Keratinocyte (primary cell): ENCODE measurements at regions not wholly inside any gene's neighbourhood (a gene's known extent, or its start where the extent isn't known, plus 50 kb on each side); places are given as distances from the start of the nearest gene placed in this dataset.

ENCODE experiments used
- DNase-seq: peaks from one replicate; pipeline ENCODE4 v3.0.0-alpha.2; 2011; ENCODE audit warnings: low read depth, missing footprints, low spot score
- FAIRE-seq: peaks from 2 replicates; lab custom pipeline; 2011; peaks lifted over from hg19 to GRCh38; lab: Jason Lieb, UNC
- H2AFZ ChIP-seq: 2 replicates; pipeline ENCODE4 v1.6.0; 2012; ENCODE audit warnings: low read length, control low read depth, inconsistent platforms; ENCODE audit not compliant: control insufficient read depth
- H3K27ac ChIP-seq: 2 replicates; pipeline ENCODE4 v1.5.1; 2011; ENCODE audit warnings: low read length; ENCODE audit not compliant: control insufficient read depth, insufficient read depth
- H3K27me3 ChIP-seq: 3 replicates; pipeline ENCODE4 v1.6.0; 2011; ENCODE audit warnings: low read length; ENCODE audit not compliant: control insufficient read depth, insufficient read depth; ENCODE audit errors: extremely low read depth
- H3K36me3 ChIP-seq, 2 experiments: 2 replicates in 1 of 2; 3 replicates in 1 of 2; pipeline ENCODE4 v1.5.1; 2011; ENCODE audit warnings: low read length in 2 of 2, mild to moderate bottlenecking in 1 of 2; ENCODE audit not compliant: control insufficient read depth in 2 of 2, insufficient read depth in 2 of 2; ENCODE audit errors: extremely low read depth in 1 of 2
- H3K4me1 ChIP-seq: 3 replicates; pipeline ENCODE4 v1.5.1; 2011; ENCODE audit warnings: low read length; ENCODE audit not compliant: control insufficient read depth, insufficient read depth; ENCODE audit errors: extremely low read depth
- H3K4me2 ChIP-seq: 3 replicates; pipeline ENCODE4 v1.6.0; 2011; ENCODE audit warnings: low read depth, low read length; ENCODE audit not compliant: control insufficient read depth, insufficient read depth; ENCODE audit errors: extremely low read depth
- H3K4me3 ChIP-seq, 3 experiments: fragments of 200-600 bp in 1 of 3; sonication (generic) in 1 of 3; 2 replicates in 2 of 3; 3 replicates in 1 of 3; pipeline ENCODE4 v1.5.1; 2011 to 2016; ENCODE audit warnings: low read length in 3 of 3, mild to moderate bottlenecking in 3 of 3, control low read depth in 2 of 3, inconsistent platforms in 1 of 3, low read depth in 1 of 3, mixed read lengths in 1 of 3, mixed run types in 1 of 3, moderate library complexity in 1 of 3; ENCODE audit not compliant: control insufficient read depth in 2 of 3, insufficient read depth in 2 of 3; ENCODE audit errors: extremely low read depth in 1 of 3
- H3K79me2 ChIP-seq: 2 replicates; pipeline ENCODE4 v1.6.0; 2012; ENCODE audit warnings: low read length; ENCODE audit not compliant: control insufficient read depth, insufficient read depth
- H3K9ac ChIP-seq: 3 replicates; pipeline ENCODE4 v1.6.0; 2011; ENCODE audit warnings: low read length; ENCODE audit not compliant: control insufficient read depth, insufficient read depth; ENCODE audit errors: extremely low read depth
- H3K9me1 ChIP-seq: 3 replicates; pipeline ENCODE4 v1.6.0; 2011; ENCODE audit warnings: low read length; ENCODE audit not compliant: control insufficient read depth, insufficient read depth; ENCODE audit errors: extremely low read depth
- H3K9me3 ChIP-seq: 2 replicates; pipeline ENCODE4 v1.5.1; 2012; ENCODE audit warnings: low read depth, low read length; ENCODE audit not compliant: control insufficient read depth
- H4K20me1 ChIP-seq: 3 replicates; pipeline ENCODE4 v1.6.0; 2011; ENCODE audit warnings: low read length; ENCODE audit not compliant: control insufficient read depth, insufficient read depth; ENCODE audit errors: extremely low read depth
- CTCF ChIP-seq, 3 experiments: IDR thresholded peaks in 1 of 3; conservative IDR thresholded peaks in 1 of 3; optimal IDR thresholded peaks in 1 of 3; 2 replicates in 2 of 3; 3 replicates in 1 of 3; pipeline versions ENCODE3 to v1.5.1; 2011; ENCODE audit warnings: low read length in 3 of 3, mild to moderate bottlenecking in 3 of 3, moderate library complexity in 2 of 3, control low read depth in 1 of 3, inconsistent platforms in 1 of 3; ENCODE audit not compliant: insufficient read depth in 2 of 3; ENCODE audit errors: extremely low read depth in 1 of 3
- EZH2 ChIP-seq: IDR thresholded peaks from one replicate; pipeline ENCODE4 v1.6.1; 2012; ENCODE audit warnings: inconsistent platforms, mild to moderate bottlenecking, low read length, moderate library complexity
- dilution Hi-C: fragments of 300-500 bp; cut with MboI; formaldehyde crosslinking; loops from one replicate; pipeline ENCODE4 v1.7.0; 2020; ENCODE audit warnings: low sequenced_read_pairs; ENCODE audit not compliant: extremely low pct_ligation_motif_present

DNA sequence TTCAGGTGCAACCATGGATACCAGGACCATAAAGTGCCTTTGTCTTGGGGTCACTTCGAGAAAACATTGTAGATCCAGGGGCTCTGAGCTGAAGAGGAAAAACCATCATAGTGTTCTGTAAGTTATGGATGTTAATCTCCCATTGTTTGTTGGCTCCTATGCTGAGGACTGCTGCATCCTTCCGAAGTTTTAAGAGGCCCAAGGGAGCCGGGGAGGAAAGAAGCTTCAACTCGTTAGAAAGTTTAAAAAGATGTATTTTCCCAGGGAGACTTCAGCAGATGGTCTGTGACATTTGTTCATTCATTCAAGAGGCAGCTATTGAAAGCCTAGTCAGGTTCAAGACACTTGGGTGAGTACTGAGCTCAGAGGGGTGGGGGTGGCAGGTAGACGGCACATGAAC is 378.8 kb upstream of the TBX3 start:
- dilution Hi-C loops: no loop called here
- H3K79me2 ChIP-seq: no peaks in the 10 kb centered on the region
- FAIRE-seq: no peak
- H3K4me2 ChIP-seq: no peak overlapping the region
- no peaks in the 10 kb centered on the region for H3K9me3 ChIP-seq
- no peaks in the 10 kb centered on the region for H3K27me3 ChIP-seq
- TF ChIP-seq EZH2 (no peak), CTCF (optimal IDR thresholded peaks at IDR 0.05 in 1 of 3, IDR thresholded peaks at IDR 0.05 in 1 of 3, conservative IDR thresholded peaks at IDR 0.05 in 1 of 3; ENCODE audit: extremely low read depth in 1 of 3, insufficient read depth in 2 of 3, low read length in 3 of 3) (no peak)
- no peaks in the 10 kb centered on the region for H3K36me3 ChIP-seq
- no peaks in the 10 kb centered on the region for H3K9me1 ChIP-seq
- no peak overlapping the region for H3K9ac ChIP-seq
- no peak for DNase-seq
- no peak overlapping the region for H3K4me3 ChIP-seq
- H3K27ac ChIP-seq: no peak overlapping the region
- no peak overlapping the region for H2AFZ ChIP-seq
- H3K4me1 ChIP-seq: no peaks in the 10 kb centered on the region
- no peaks in the 10 kb centered on the region for H4K20me1 ChIP-seq

- no peak overlapping the region for H3K9ac ChIP-seq
- no peaks in the 10 kb centered on the region for H3K9me3 ChIP-seq
- FAIRE-seq (no peak), DNase-seq (no peak)
- no peak overlapping the region for H3K27ac ChIP-seq
- no peaks in the 10 kb centered on the region for H3K4me1 ChIP-seq
- H3K36me3 ChIP-seq: no peaks in the 10 kb centered on the region
- no peak overlapping the region for H2AFZ ChIP-seq
- H3K9me1 ChIP-seq: no peaks in the 10 kb centered on the region
- dilution Hi-C loops: no loop called here
- H3K4me3 ChIP-seq: no peak overlapping the region
- no peaks in the 10 kb centered on the region for H3K79me2 ChIP-seq
- H3K27me3 ChIP-seq: no peaks in the 10 kb centered on the region
- TF ChIP-seq EZH2 (no peak), CTCF (optimal IDR thresholded peaks at IDR 0.05 in 1 of 3, IDR thresholded peaks at IDR 0.05 in 1 of 3, conservative IDR thresholded peaks at IDR 0.05 in 1 of 3; ENCODE audit: extremely low read depth in 1 of 3, insufficient read depth in 2 of 3, low read length in 3 of 3) (no peak)
- H4K20me1 ChIP-seq: no peaks in the 10 kb centered on the region
- no peak overlapping the region for H3K4me2 ChIP-seq
These were observed 376.6 kb upstream of the TBX3 start for GRCh38 chr12:115060477-115061168.
